Epithelial cell of esophagus (primary cell): ENCODE measurements at regions not wholly inside any gene's neighbourhood (a gene's known extent, or its start where the extent isn't known, plus 50 kb on each side); places are given as distances from the start of the nearest gene placed in this dataset.

ENCODE experiments used
- DNase-seq: peaks from one replicate; pipeline ENCODE4 v3.0.0; 2010; ENCODE audit warnings: low read depth
- H3K4me3 ChIP-seq: 2 replicates; pipeline ENCODE4 v1.5.1; 2011; ENCODE audit warnings: mild to moderate bottlenecking, low read length, control low read depth
- CTCF ChIP-seq: IDR thresholded peaks from 2 replicates; pipeline ENCODE4 v1.5.1; 2011; ENCODE audit warnings: low read depth, mild to moderate bottlenecking, low read length, control low read depth, inconsistent platforms; ENCODE audit not compliant: insufficient read depth; ENCODE audit errors: missing control alignments

- TF ChIP-seq CTCF, result no peak
- DNase-seq, result peak; percentile 64
- H3K4me3 ChIP-seq, result no peak overlapping the region
These were observed 132.3 kb upstream of the VCX3A start for GRCh38 chrX:6667048-6667768.

GRCh38 chrX:6666624-6667023, 131.7 kb upstream of the VCX3A start:
- TF ChIP-seq CTCF, result no peak
- DNase-seq, result peak; percentile 36

GRCh38 chrX:6661736-6662135, 126.8 kb upstream of the VCX3A start:
- no peak overlapping the region for H3K4me3 ChIP-seq
- TF ChIP-seq CTCF, result no peak
- no peak for DNase-seq

More at GRCh38 chrX:6666624-6667023, 131.7 kb upstream of the VCX3A start:
- H3K4me3 ChIP-seq, result no peak overlapping the region

- DNase-seq, result peak; percentile 85
- no peak for TF ChIP-seq CTCF
- no peak overlapping the region for H3K4me3 ChIP-seq
These were observed 125.8 kb upstream of the VCX3A start for GRCh38 chrX:6660567-6661264.

GRCh38 chrX:6645216-6645615, 110.3 kb upstream of the VCX3A start:
- H3K4me3 ChIP-seq, result no peak overlapping the region
- TF ChIP-seq CTCF, result no peak

GRCh38 chrX:6644411-6644810, 109.5 kb upstream of the VCX3A start:
- DNase-seq, result no peak
- no peak for TF ChIP-seq CTCF
- no peak overlapping the region for H3K4me3 ChIP-seq

More at GRCh38 chrX:6645216-6645615, 110.3 kb upstream of the VCX3A start:
- no peak for DNase-seq
